IMR-90 (cell line): ENCODE measurements at regions not wholly inside any gene's neighbourhood (a gene's known extent, or its start where the extent isn't known, plus 50 kb on each side); places are given as distances from the start of the nearest gene placed in this dataset.

Source experiments
- BHLHE40 ChIP-seq: fragments of 150-350 bp; IDR thresholded peaks from 2 replicates; pipeline ENCODE4 v1.6.1; 2016; ENCODE audit warnings: mild to moderate bottlenecking, low read depth, low read length
- CEBPB ChIP-seq: IDR thresholded peaks from 2 replicates; pipeline ENCODE4 v1.6.1; 2012; ENCODE audit warnings: low read depth, low read length, improper control_type of control experiment
- CHD1 ChIP-seq: IDR thresholded peaks from 2 replicates; pipeline ENCODE4 v1.6.1; 2012; ENCODE audit warnings: low read depth, low read length, improper control_type of control experiment
- FOS ChIP-seq: fragments of 150-350 bp; IDR thresholded peaks from 2 replicates; pipeline ENCODE4 v1.6.1; 2016; ENCODE audit warnings: low read depth, low read length
- MAFK ChIP-seq: IDR thresholded peaks from 2 replicates; pipeline ENCODE4 v1.6.1; 2012; ENCODE audit warnings: low read depth, low read length, improper control_type of control experiment
- MAZ ChIP-seq: IDR thresholded peaks from 2 replicates; pipeline ENCODE4 v1.6.1; 2012; ENCODE audit warnings: low read depth, mild to moderate bottlenecking, low read length, improper control_type of control experiment, moderate library complexity, borderline replicate concordance
- MXI1 ChIP-seq: IDR thresholded peaks from 2 replicates; pipeline ENCODE4 v1.6.1; 2012; ENCODE audit warnings: low read depth, mild to moderate bottlenecking, low read length, moderate library complexity, borderline replicate concordance
- POLR2A ChIP-seq: IDR thresholded peaks from 2 replicates; pipeline ENCODE4 v1.6.1; 2012; ENCODE audit warnings: mild to moderate bottlenecking, low read depth, low read length
- RAD21 ChIP-seq: IDR thresholded peaks from 2 replicates; pipeline ENCODE4 v1.6.1; 2012; ENCODE audit warnings: low read length, improper control_type of control experiment
- RCOR1 ChIP-seq: IDR thresholded peaks from 2 replicates; pipeline ENCODE4 v1.6.1; 2012; ENCODE audit warnings: mild to moderate bottlenecking, low read length, improper control_type of control experiment; ENCODE audit not compliant: insufficient replicate concordance
- SMC3 ChIP-seq: fragments of 150-350 bp; IDR thresholded peaks from 2 replicates; pipeline ENCODE4 v1.6.1; 2016; ENCODE audit warnings: low read depth, mild to moderate bottlenecking, antibody characterized with exemption, low read length, moderate library complexity
- TF ChIP-seq, protein P1 (sequence below): conservative IDR thresholded peaks from 2 replicates; pipeline ENCODE4 v1.5.1; 2012; ENCODE audit warnings: mild to moderate bottlenecking, low read depth, low read length, improper control_type of control experiment
- TF ChIP-seq, protein P2 (sequence below): fragments of 150-350 bp; IDR thresholded peaks from 2 replicates; pipeline ENCODE4 v1.6.1; 2017; ENCODE audit warnings: mild to moderate bottlenecking, antibody characterized with exemption, low read length, low read depth
- TF ChIP-seq, protein P3 (sequence below): fragments of 150-350 bp; IDR thresholded peaks from 2 replicates; pipeline ENCODE4 v1.6.1; 2016; ENCODE audit warnings: low read depth, mild to moderate bottlenecking, low read length, moderate library complexity, borderline replicate concordance

DNA sequence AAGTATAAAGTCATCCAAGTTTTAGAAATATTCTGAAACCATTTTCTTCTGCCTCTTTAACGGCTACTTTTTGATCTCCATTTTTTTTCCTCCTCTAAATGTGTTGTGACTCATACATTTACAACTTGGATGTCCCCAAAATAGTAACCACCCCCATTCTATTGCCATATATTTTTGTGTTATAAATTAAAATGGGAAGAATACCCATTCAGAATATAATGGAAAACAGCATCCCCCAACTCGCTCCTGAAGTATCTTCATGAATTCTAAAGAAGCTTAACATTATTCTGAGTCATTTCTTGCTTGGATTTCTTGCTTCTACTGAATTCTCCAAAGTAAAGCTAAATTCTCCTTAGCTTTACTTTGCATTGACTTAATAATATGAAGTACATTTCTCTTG, 92.0 kb upstream of the PTPN13 start:
- TF ChIP-seq MXI1 (no peak), POLR2A (no peak), MAZ (no peak), RCOR1 (no peak), CEBPB (no peak), RAD21 (no peak), BHLHE40 (no peak), MAFK (no peak), SMC3 (no peak), FOS (no peak), CHD1 (no peak)
- TF ChIP-seq, protein P1, sequence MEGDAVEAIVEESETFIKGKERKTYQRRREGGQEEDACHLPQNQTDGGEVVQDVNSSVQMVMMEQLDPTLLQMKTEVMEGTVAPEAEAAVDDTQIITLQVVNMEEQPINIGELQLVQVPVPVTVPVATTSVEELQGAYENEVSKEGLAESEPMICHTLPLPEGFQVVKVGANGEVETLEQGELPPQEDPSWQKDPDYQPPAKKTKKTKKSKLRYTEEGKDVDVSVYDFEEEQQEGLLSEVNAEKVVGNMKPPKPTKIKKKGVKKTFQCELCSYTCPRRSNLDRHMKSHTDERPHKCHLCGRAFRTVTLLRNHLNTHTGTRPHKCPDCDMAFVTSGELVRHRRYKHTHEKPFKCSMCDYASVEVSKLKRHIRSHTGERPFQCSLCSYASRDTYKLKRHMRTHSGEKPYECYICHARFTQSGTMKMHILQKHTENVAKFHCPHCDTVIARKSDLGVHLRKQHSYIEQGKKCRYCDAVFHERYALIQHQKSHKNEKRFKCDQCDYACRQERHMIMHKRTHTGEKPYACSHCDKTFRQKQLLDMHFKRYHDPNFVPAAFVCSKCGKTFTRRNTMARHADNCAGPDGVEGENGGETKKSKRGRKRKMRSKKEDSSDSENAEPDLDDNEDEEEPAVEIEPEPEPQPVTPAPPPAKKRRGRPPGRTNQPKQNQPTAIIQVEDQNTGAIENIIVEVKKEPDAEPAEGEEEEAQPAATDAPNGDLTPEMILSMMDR, result no peak
- TF ChIP-seq, protein P2, sequence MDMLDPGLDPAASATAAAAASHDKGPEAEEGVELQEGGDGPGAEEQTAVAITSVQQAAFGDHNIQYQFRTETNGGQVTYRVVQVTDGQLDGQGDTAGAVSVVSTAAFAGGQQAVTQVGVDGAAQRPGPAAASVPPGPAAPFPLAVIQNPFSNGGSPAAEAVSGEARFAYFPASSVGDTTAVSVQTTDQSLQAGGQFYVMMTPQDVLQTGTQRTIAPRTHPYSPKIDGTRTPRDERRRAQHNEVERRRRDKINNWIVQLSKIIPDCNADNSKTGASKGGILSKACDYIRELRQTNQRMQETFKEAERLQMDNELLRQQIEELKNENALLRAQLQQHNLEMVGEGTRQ, result no peak
- TF ChIP-seq, protein P3, sequence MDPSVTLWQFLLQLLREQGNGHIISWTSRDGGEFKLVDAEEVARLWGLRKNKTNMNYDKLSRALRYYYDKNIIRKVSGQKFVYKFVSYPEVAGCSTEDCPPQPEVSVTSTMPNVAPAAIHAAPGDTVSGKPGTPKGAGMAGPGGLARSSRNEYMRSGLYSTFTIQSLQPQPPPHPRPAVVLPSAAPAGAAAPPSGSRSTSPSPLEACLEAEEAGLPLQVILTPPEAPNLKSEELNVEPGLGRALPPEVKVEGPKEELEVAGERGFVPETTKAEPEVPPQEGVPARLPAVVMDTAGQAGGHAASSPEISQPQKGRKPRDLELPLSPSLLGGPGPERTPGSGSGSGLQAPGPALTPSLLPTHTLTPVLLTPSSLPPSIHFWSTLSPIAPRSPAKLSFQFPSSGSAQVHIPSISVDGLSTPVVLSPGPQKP, result no peak
